T47D (cell line): ENCODE measurements at regions not wholly inside any gene's neighbourhood (a gene's known extent, or its start where the extent isn't known, plus 50 kb on each side); places are given as distances from the start of the nearest gene placed in this dataset.

Source experiments
- DNase-seq, 2 experiments: peaks; one replicate each; pipeline versions ENCODE4 v3.0.0 to v3.0.0-alpha.2; 2011 to 2012; ENCODE audit warnings: low read depth in 1 of 2, low spot score in 1 of 2
- JUND ChIP-seq: IDR thresholded peaks from 2 replicates; pipeline ENCODE4 v1.6.1; 2012; ENCODE audit warnings: low read depth
- in situ Hi-C: cut with HindIII; loops from 2 replicates; pipeline ENCODE4 v1.10.0; 2016; ENCODE audit warnings: low sequenced_read_pairs, low pct_unique_long_range_greater_than_20kb

GRCh38 chr12:125968413-125968812 lies 903.2 kb downstream of the AACS start:
- TF ChIP-seq JUND, result no peak
- in situ Hi-C loops, result no loop called here
- DNase-seq, result no peak

GRCh38 chr12:125971981-125972380 lies 906.7 kb downstream of the AACS start:
- in situ Hi-C loops, result no loop called here
- no peak for TF ChIP-seq JUND
- DNase-seq, result no peak

- no peak for TF ChIP-seq JUND
- no peak for DNase-seq
- in situ Hi-C loops, result no loop called here
Measured at GRCh38 chr12:125978286-125978685, 913.1 kb downstream of the AACS start.

- TF ChIP-seq JUND, result no peak
- DNase-seq, result no peak
- in situ Hi-C loops, result no loop called here
Measured at GRCh38 chr12:125981610-125982253, 916.5 kb downstream of the AACS start.

GRCh38 chr12:125983094-125983783 lies 918.0 kb downstream of the AACS start:
- DNase-seq, result peak; percentile 91 to 95
- no peak for TF ChIP-seq JUND
- in situ Hi-C loops, result no loop called here

GRCh38 chr12:125983784-125984500 lies 918.7 kb downstream of the AACS start:
- in situ Hi-C loops, result no loop called here
- TF ChIP-seq JUND, result no peak
- DNase-seq, result peak; percentile 29 to 47

GRCh38 chr12:125988545-125988944 lies 923.3 kb downstream of the AACS start:
- no peak for DNase-seq
- TF ChIP-seq JUND, result no peak
- in situ Hi-C loops, result no loop called here

GRCh38 chr12:125989696-125990095 lies 924.5 kb downstream of the AACS start:
- DNase-seq, result no peak
- no peak for TF ChIP-seq JUND
- in situ Hi-C loops, result no loop called here

- TF ChIP-seq JUND, result no peak
- no peak for DNase-seq
- in situ Hi-C loops, result no loop called here
Measured at GRCh38 chr12:125996443-125996842, 931.2 kb downstream of the AACS start.

- DNase-seq, result no peak
- TF ChIP-seq JUND, result no peak
- in situ Hi-C loops, result no loop called here
Measured at GRCh38 chr12:125999628-126000027, 934.4 kb downstream of the AACS start.

- in situ Hi-C loops, result no loop called here
- TF ChIP-seq JUND, result no peak
- DNase-seq, result no peak
Measured at GRCh38 chr12:126019385-126019784, 954.1 kb downstream of the AACS start.

GRCh38 chr12:126021675-126022074 lies 956.4 kb downstream of the AACS start:
- TF ChIP-seq JUND, result no peak
- DNase-seq, result no peak
- in situ Hi-C loops, result no loop called here

GRCh38 chr12:126027825-126028224 lies 962.6 kb downstream of the AACS start:
- in situ Hi-C loops, result no loop called here
- TF ChIP-seq JUND, result no peak
- DNase-seq, result no peak
